BJ (cell line): ENCODE measurements at regions not wholly inside any gene's neighbourhood (a gene's known extent, or its start where the extent isn't known, plus 50 kb on each side); places are given as distances from the start of the nearest gene placed in this dataset.

Source experiments
- CTCF ChIA-PET: fragments of 350-600 bp; formaldehyde crosslinking; extraction: SDS; loops from one replicate; lab custom pipeline; 2021; ENCODE audit warnings: antibody characterized with exemption, inconsistent platforms; lab: Yijun Ruan, JAX
- POLR2A ChIA-PET: fragments of 300-600 bp; sonication (Branson Sonifier 250); formaldehyde crosslinking; extraction: SDS; loops from one replicate; lab custom pipeline; 2021; ENCODE audit warnings: antibody characterized with exemption; lab: Charles Lee
- DNase-seq: peaks from one replicate; pipeline ENCODE4 v3.0.0-alpha.2; 2011; ENCODE audit warnings: low read depth
- H3K27me3 ChIP-seq: 2 replicates; pipeline ENCODE4 v1.6.0; 2011; ENCODE audit warnings: low read length; ENCODE audit not compliant: control insufficient read depth, insufficient read depth
- H3K36me3 ChIP-seq: 2 replicates; pipeline ENCODE4 v1.5.1; 2011; ENCODE audit warnings: low read length; ENCODE audit not compliant: control insufficient read depth, insufficient read depth
- H3K4me3 ChIP-seq: 2 replicates; pipeline ENCODE4 v1.5.1; 2011; ENCODE audit warnings: low read depth, mild to moderate bottlenecking, control low read depth, low read length
- CTCF ChIP-seq: IDR thresholded peaks from 2 replicates; pipeline ENCODE4 v1.5.1; 2011; ENCODE audit warnings: low read depth, mild to moderate bottlenecking, control low read depth, inconsistent platforms, low read length, moderate library complexity; ENCODE audit not compliant: insufficient read depth

- no peak for TF ChIP-seq CTCF
- no peak overlapping the region for H3K4me3 ChIP-seq
- H3K36me3 ChIP-seq: no peaks in the 10 kb centered on the region
- no peak for DNase-seq
- ChIA-PET POLR2A (no interaction called here), CTCF (no interaction called here)
- H3K27me3 ChIP-seq: no peaks in the 10 kb centered on the region
Measured at GRCh38 chr15:47484059-47484458, 233.2 kb upstream of the SEMA6D start.

- TF ChIP-seq CTCF: no peak
- Histone ChIP-seq H3K36me3 (no peaks in the 10 kb centered on the region), H3K4me3 (no peak overlapping the region), H3K27me3 (no peaks in the 10 kb centered on the region)
- DNase-seq: no peak
- ChIA-PET POLR2A (no interaction called here), CTCF (interaction anchor here (0.9 kb wide), 1 partner anchor 191 kb away, joined by 3 read pairs; no protein-coding TSS in a partner anchor)
Measured at GRCh38 chr15:47484997-47485396, 232.3 kb upstream of the SEMA6D start.

GRCh38 chr15:47485419-47485818 lies 231.9 kb upstream of the SEMA6D start:
- no peak overlapping the region for H3K4me3 ChIP-seq
- H3K36me3 ChIP-seq: no peaks in the 10 kb centered on the region
- ChIA-PET CTCF (interaction anchor here (0.9 kb wide), 1 partner anchor 190 kb away, joined by 3 read pairs; no protein-coding TSS in a partner anchor), POLR2A (no interaction called here)
- no peak for TF ChIP-seq CTCF
- H3K27me3 ChIP-seq: no peaks in the 10 kb centered on the region
- DNase-seq: no peak

- no peak for TF ChIP-seq CTCF
- H3K4me3 ChIP-seq: no peak overlapping the region
- no peak for DNase-seq
- POLR2A ChIA-PET: no interaction called here
- CTCF ChIA-PET: interaction anchor here (0.9 kb wide), 1 partner anchor 190 kb away, joined by 3 read pairs; no protein-coding TSS in a partner anchor
- H3K36me3 ChIP-seq: no peaks in the 10 kb centered on the region
- no peaks in the 10 kb centered on the region for H3K27me3 ChIP-seq
Measured at GRCh38 chr15:47486040-47486439, 231.3 kb upstream of the SEMA6D start.

- ChIA-PET POLR2A (no interaction called here), CTCF (no interaction called here)
- H3K36me3 ChIP-seq: no peaks in the 10 kb centered on the region
- DNase-seq: no peak
- no peak overlapping the region for H3K4me3 ChIP-seq
- no peaks in the 10 kb centered on the region for H3K27me3 ChIP-seq
- TF ChIP-seq CTCF: no peak
Measured at GRCh38 chr15:47492195-47492594, 225.1 kb upstream of the SEMA6D start.
